Hepatic stellate cell (primary cell): ENCODE measurements at regions not wholly inside any gene's neighbourhood (a gene's known extent, or its start where the extent isn't known, plus 50 kb on each side); places are given as distances from the start of the nearest gene placed in this dataset.
"Not testable (repeated sequence)": the region's sequence is repeated elsewhere in the genome, so short reads cannot be mapped to it uniquely, and the experiment has no call there.

Experiments
- DNase-seq: peaks from one replicate; pipeline ENCODE4 v3.0.0; 2011; ENCODE audit warnings: low spot score

DNA sequence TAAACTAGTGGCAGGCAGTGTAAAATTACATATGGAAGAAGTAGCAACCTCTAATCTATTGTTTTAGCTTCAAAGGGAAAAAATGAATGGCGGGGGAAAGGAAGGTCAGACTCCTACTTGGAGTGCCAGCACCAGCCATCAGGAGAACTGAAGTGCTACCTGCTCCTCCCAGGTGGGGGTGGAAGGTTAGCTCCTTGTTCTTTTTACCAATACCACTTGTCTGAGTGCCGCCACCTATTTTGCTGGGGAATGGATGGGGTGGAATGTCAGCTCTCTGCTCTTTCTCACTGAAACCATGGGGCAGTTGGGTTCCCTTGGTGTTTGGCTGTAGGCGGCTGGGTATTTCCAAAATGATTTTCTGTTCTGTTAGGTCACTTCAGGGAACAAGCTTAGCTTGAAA lies 428.7 kb upstream of the EPHA3 start:
- DNase-seq, result no peak

DNA sequence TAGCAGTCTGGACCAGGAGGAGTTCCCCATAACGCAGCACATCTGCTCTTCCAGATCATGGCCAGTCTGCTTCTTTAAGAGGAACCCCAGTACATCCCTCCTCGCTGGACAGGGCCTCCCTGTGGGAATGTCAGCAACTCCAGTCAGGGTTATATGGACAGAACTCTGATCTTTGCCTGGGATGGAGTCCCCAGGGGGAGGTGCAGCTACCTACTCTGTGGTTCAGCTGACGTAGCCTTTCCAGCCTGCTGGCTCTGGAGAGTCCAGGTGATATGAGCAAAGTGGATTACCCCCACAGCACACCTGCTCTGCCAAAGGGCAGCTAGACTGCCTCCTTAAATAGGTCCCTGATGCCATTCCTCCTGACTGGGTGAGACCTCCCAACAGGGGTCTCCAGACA lies 417.1 kb upstream of the EPHA3 start:
- no peak for DNase-seq

DNA sequence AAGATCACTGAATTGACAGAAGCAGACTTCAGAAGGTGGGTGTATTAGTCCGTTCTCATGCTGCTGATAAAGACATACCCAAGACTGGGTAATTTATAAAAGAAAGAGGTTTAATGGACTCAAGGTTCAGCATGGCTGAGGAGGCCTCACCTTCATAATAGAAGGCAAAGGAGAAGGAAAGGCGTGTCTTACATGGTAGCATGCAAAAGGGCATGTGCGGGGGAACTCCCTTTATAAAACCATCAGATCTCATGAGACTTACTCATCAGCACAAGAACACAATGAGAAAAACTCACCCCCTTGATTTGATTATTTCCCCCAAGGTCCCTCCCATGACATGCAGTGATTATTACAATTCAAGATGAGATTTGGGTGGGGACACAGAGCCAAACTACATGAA lies 416.3 kb upstream of the EPHA3 start:
- DNase-seq, result no peak

DNA sequence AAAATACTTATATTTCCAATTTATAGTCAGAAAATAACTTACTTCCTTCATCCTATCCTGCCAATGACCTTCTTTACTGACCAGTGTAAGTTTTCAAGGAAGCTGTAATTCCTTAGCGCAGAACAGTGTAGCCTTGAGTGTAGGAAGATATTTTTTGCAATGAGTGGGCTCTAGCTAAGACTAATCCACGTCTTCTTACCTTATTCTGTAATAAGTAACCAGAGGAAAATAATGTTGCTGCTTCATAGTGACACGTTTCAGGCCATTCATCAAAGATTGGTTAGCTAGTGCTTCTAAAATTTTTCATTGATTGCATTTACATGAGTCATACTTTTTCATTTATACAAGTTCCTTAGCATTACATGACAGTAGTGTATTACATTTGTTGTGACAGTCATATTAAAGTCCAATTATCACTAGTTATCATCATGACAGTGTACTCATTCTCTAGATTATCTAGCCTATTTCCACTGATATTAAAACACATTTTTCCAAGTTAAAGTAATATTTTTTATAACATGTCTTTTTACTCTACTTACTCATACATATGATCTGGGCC lies 403.8 kb upstream of the EPHA3 start:
- no peak for DNase-seq

DNA sequence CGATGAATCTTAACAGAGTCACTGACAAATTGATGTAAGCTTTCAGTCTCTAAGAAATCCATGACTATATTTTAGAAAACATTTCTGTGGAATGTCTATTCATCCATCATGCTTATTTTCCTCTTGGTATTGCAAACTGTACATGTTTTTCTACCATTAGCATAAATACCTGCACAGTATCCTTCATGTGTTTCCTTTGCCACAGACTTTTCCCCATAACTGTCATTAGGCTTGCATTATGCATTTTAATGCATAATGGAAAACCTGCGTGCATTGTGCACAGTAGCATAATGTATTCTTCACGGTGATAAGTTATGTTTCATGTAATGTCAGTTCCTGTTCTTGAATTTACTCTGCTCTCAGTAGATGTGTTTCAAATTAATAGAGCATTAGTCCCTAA lies 403.1 kb upstream of the EPHA3 start:
- no peak for DNase-seq

DNA sequence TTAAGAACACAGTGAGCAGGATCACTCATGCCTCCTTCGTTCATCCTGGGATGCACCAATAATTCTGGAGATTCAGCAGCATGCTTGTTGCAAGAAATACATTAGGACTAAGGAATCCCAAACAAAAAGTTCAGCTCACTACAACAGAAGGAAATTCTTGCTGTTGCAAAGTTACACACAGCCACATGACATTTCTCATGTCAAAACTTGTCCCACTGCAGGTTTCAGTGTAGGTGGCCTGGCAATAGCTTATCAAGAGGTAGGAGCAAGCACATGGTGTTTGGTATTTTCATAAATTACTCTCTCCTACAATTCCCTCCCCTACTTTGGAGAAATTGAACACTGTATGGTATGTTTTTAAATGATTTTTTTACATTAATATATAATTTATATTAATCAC lies 399.6 kb upstream of the EPHA3 start:
- no peak for DNase-seq

DNA sequence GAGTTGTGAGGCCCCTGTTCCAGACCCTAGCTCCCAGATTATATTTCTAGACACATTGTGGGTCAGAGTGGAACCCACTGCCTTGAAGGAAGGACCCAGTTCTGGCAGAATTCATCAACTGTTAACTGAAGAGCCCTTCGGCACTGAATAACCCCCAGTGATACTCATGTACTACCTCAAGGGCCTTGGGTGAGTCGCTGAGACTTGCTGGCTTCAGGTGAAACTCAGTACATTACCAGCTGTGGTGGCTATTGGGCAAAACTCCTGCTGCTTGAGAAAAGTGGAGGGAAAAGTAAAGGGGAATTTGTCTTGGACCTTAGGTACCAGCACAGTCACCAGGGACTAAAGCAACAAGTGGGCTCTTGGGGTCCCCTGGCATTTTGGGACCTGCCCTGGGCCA lies 394.9 kb upstream of the EPHA3 start:
- DNase-seq, result no peak

DNA sequence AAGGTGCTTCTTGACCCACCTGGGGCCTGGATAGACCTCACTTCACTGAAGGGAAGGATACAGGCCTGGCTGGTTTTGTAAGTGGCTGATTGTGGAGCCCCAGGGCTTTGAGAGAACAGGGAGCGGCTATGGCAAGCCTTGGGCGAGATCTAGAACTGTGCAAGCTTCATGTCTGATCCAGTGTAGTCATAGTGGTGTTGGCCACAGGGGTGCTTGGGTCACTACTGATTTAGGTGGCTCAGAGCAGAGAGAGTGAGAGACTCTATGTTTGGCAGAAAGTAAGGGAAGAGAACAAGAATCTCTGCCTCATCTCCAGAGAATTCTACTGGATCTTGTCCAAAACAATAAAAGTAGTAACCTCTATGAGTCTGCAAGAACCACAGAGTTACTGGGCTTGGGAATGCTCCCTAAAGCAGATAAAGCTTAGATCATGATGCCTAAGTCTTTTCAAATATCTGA lies 394.2 kb upstream of the EPHA3 start:
- peak; percentile 11 for DNase-seq

DNA sequence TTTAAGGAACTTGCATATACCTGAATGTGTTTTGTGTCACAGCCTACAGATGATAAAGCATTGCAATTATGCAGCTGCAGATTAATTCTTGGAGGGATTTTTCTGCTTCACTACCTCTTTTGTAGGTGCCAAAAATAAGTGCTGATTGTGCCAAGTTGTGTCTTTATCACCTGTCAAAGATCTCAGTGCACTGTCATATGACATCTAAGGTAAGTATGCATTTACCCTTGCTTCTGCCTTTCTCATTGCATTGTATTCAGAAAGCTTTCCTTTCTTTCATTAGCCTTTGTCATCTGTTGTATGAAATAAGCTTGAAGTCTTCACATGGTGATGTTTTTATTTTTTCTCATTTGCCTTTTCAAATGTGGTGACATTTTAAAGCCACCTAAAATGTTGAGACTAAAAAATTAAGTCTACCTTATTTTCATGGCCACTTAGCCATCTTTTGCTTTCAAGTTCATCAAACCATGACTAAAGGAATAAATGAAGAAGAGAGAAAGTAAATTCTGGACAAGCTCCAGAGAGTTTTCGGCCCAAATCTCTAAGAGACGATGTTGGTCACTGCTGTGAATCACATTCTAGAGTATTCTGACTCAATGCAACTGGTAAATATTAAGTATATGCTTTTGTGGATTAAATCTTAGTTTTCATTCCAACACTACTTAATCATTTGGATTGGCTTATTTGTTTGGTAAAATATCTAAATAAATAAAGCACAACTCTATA lies 381.8 kb upstream of the EPHA3 start:
- DNase-seq, result no peak

DNA sequence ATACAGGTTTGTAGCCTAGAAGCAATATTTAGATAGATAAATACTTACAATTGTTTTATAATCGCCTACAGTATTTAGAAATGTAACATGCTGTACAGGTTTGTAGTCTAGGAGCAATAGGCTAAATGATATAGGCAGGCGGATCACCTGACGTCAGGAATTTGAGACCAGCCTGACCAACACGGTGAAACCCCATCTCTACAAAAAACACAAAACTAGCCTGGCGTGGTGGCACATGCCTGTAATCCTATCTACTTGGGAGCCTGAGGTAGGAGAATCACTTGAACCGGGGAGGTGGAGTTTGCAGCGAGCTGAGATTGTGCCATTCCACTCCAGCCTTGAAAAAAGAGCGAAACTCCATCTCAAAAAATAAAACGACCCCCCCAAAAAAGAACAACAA lies 375.2 kb upstream of the EPHA3 start:
- DNase-seq, result no peak

DNA sequence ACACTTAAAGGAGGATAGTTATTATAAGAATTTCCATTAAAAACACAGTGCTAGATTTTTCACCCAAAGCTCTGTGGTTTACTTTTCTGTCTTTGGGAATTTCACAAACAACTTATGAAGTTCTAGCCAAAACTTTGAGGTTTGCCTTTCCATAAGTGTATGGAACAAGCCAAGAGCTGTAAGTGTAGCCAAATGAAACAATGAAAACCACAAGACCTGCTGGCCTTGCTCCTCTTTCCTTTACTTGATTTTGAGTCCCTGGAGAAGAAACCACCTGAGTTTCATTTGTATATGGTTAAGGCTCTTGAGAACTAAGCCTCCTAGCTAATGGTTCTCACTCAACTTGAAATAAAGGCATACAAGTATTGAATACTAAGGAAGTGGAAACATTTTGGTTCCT lies 365.3 kb upstream of the EPHA3 start:
- DNase-seq, result no peak

DNA sequence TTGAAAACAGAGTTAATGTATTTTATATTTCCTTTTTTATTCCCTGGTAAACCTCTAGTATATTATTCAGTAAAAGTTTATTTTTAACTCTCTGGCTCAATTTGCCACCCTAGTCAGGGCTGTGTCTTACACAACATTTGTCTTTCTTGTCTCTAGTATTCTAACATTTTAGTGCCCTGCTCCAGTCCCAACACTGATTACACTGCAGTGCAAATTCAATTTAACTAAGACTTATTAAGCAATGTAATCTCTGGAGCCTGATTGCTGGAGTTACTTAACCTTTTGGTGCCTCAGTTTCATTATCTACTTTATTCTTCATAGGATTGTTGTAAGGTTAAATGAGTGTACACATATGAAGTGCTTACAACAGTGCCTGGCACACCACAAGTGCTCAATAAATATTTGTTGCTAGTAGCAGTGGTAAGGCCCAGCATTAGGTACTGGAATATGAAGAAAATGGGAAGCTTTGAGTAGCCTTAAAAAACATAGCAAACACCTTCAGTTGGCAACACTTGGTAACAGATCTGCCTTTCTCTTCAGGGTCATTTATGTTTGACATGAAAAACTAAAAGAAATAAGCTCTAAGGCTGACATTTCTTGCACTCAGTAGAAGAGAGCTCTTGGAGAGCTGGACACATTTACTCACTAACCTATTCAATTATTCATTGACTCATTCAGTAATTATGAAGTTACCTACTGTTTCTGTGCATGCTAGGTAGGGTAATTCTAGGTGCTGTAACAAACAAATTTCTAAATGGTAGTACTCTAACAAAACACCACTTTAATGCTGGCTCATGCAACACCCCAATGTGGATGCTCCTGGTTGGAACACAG lies 364.5 kb upstream of the EPHA3 start:
- DNase-seq, result no peak

DNA sequence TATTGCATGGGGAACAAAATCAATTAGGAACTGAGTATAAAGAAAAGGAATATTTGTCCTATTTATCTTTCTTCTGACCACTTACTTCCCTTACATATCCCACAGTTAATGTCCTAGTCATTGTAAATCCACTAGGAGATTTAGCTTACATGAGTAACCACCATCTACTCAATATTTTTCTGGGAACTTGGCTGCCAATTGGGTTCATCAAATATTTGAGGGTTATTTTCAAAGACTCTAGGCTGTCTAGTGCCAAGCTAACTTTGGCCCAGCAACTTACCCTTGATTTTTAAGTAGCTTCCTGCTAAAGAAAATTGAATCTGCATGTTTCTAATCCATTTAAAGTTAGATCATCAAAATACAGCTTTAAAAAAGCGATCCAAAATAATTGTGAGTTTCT lies 362.5 kb upstream of the EPHA3 start:
- DNase-seq, result no peak

DNA sequence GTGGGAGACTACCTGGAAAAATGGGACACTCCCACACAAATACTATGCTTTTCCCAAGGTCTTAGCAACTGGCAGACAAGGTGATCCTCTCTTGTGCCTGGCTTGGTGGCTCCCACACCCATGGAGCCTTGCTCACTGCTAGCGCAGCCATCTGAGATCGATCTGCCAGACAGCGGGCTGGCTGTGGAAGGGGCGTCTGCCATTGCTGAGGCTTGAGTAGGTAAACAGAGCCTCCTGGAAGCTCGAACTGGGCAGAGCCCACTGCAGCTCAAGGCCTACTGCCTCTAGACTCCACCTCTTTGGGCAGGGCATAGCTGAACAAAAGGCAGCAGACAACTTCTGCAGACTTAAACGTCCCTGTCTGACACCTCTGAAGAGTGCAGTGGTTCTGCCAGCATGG lies 360.3 kb upstream of the EPHA3 start:
- DNase-seq, result not testable (repeated sequence)

DNA sequence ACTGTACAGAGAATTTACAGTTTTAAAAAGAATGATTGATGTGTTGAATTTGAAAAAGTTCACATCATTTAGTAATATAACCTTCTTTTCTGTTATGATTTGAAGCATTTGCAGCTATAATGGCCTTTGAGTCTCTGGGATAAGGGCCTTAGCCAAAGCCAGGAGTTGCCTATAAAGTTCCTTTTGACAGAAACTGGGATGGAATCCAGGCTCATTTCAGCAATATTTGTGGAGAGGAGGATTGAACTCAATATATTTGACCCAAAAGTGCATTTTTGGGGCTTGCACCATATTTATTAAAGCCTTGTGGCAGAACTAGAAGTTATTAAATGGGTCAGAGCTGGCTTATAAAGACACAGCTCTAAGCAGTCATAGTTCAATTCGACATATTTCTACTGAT lies 348.7 kb upstream of the EPHA3 start:
- no peak for DNase-seq

DNA sequence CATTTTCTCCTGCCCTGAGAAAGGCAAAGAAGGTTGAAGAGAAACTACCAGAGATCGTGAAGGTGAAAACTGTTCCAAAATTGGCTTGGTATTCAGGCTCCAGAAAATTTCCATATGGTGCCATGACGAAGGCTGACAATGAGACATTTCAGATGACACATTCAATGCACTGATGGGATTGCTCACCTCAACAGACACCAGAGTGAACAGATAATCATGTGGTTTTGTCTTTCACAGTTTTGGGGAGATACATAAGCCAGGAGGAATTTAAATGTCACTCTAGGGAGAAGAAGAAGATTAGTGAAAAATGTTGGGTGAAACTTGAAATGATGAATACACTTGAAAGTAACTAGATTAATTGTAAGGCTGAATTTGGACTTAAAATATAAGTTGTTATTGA lies 339.7 kb upstream of the EPHA3 start:
- no peak for DNase-seq

DNA sequence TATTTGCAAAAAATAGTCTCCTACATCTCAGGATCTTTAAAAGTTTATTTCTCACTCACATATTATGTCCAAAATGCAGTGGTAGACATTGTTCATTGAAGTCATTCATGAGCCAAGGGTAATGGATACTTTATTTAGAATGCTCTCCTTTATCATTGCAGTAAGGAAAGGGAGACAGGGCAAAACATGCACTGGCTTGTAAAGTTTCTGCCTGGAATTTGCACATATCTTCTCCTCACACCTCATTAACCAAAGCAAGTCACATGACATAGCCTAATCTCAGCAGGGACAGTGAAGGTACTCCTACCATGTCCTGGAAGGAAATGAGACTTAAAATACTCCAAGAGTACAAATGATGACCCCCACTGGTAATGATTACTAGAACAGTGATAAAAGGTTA lies 333.7 kb upstream of the EPHA3 start:
- no peak for DNase-seq

DNA sequence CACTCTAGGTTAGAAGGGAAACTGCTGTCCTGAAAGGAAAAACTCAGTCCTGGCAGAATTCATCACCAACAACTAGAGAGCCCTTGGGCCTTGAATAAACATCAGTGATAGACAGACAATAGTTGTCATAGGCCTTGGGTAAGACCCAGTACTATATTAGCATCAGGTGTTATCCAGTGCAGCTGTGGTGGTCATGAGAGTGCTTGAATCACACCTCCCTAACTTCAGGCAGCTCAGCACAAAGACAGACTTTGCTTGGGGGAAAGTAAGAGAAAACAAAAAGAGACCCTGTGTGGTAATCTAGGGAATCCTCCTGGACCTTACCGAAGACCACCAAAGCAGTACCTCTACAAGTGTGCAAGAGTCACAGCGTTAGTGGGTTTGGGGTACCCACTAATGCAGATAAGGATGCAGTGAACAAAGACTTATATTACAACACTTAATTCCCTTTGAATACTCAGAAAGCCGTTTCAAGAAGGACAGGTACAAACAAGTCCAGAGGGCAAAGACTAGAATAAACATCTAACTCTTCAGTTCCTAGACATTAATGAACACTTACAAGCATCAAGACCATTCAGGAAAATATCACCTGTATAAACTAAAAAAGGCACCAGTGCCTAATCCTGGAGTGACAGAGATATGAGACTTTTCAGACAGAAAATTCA lies 332.3 kb upstream of the EPHA3 start:
- no peak for DNase-seq

DNA sequence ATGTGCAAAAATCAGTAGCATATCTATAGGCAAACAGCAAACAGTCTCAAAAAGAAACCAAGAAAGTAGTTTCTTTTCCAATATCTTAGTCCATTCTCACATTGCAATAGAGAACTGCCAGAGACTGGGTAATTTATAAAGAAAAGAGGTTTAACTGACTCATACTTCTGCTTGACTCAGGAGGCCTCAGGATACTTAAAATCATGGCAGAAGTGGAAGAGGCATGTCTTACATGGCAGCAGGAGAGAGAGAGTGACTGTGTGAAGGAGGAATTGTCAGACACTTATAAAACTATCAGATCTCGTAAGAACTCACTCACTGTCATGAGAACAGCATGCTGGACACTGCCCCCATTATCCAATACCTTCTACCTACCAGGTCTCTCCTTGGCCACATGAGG lies 327.9 kb upstream of the EPHA3 start:
- DNase-seq, result no peak

DNA sequence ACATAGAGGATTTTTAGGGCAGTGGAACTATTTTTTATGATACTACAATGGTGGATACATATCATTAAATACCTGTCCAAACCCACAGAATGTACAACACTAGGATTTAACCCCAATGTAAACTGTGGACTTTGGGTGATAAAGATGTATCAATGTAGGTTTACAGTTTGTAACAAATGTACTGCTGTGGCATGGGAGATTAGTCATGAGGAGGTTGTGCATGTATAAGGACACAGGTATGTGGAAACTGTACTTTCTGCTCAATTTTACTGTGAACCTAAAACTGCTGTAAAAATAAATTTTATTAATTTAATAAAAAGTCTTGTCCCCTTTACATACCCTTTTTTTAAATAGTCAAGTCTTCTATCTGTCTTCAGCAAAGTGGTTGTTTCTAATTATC lies 322.5 kb upstream of the EPHA3 start:
- DNase-seq, result no peak

DNA sequence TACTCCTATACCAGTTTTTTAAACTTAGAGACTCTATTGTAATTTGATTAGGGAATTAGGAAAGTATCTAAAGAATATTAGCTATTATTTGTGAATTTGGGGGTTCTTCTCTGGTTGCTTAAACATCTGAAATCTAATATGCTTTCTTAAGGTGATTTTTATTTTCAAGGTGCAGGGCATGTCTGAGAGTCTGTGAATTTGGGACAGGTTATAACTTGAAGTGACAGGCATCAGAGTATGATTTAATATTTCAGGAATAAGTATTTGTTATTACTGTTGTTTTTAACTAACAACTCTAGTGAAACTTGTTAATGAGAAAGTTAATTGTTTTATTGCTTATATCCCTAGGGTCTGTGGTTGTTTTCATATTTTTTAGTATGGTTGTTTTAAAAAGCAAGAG lies 321.6 kb upstream of the EPHA3 start:
- no peak for DNase-seq

DNA sequence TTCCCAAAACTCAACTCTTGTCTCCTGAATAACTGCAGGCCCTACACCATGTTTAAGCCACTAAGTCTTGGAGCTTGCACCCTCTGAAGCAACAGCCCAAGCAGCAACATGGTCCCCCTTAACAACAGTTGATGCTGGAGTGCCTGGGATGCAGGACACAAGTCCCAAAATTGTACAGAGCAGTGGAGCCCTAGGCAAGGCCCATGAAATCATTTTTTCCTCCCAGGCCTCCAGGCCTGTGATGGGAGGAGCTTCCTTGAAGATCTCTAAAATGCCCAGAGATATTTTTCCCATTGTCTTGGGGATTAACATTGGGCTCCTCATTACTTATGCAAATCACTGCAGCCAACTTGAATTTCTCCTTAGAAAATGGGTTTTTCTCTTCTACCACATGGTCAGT lies 311.9 kb upstream of the EPHA3 start:
- no peak for DNase-seq
